Fibroblast of the aortic adventitia (primary cell): ENCODE measurements at regions not wholly inside any gene's neighbourhood (a gene's known extent, or its start where the extent isn't known, plus 50 kb on each side); places are given as distances from the start of the nearest gene placed in this dataset.

Experiments used
- DNase-seq: peaks from one replicate; pipeline ENCODE4 v3.0.0-alpha.2; 2010; ENCODE audit warnings: low read depth
- H3K4me3 ChIP-seq: 2 replicates; pipeline ENCODE4 v1.5.1; 2011; ENCODE audit warnings: low read depth, mild to moderate bottlenecking, control low read depth, low read length, moderate library complexity
- TF ChIP-seq, protein P1 (sequence below): IDR thresholded peaks from 2 replicates; pipeline ENCODE4 v1.5.1; 2011; ENCODE audit warnings: mild to moderate bottlenecking, low read length, control low read depth, inconsistent platforms; ENCODE audit not compliant: insufficient read depth

DNA sequence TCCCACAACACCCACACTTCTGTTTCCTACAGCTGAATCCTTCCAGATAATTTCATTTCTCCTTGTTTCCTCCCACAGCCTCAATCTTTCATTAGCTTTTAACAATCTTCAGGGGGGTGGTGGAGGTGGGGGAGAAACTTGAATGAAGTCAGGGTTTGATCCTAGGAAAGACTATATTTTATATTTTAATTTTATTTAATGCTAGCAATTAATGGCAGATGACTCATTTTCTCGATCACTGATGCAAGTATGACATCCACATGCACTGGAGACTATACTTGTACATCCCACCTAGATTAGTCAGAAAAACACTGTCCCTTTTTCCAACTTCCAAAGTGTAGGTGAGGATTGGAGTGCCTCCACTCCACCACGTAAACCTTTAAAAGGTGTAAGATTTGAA lies 1181.3 kb upstream of the AUTS2 start:
- DNase-seq: no peak
- TF ChIP-seq, protein P1, sequence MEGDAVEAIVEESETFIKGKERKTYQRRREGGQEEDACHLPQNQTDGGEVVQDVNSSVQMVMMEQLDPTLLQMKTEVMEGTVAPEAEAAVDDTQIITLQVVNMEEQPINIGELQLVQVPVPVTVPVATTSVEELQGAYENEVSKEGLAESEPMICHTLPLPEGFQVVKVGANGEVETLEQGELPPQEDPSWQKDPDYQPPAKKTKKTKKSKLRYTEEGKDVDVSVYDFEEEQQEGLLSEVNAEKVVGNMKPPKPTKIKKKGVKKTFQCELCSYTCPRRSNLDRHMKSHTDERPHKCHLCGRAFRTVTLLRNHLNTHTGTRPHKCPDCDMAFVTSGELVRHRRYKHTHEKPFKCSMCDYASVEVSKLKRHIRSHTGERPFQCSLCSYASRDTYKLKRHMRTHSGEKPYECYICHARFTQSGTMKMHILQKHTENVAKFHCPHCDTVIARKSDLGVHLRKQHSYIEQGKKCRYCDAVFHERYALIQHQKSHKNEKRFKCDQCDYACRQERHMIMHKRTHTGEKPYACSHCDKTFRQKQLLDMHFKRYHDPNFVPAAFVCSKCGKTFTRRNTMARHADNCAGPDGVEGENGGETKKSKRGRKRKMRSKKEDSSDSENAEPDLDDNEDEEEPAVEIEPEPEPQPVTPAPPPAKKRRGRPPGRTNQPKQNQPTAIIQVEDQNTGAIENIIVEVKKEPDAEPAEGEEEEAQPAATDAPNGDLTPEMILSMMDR: no peak
- H3K4me3 ChIP-seq: no peak overlapping the region

DNA sequence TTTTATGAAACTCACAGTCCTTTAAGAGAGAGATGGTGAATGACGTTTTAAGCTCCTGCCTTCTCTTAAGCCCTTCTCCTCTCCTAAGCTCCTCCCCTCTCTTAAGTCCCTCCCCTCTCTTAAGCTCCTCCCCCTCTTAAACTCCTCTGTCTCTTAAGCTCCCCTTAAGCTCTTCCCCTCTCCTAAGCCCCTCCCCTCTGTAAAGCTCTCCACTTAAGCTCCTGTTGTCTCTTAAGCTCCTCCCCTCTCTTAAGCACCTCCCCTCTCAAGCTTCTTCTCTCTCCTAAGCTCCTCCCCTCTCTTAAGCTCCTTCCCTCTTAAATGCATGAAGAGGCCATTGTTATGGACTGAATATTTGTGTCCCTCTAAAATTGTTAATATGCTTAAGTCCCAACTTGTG lies 1180.6 kb upstream of the AUTS2 start:
- no peak overlapping the region for H3K4me3 ChIP-seq
- DNase-seq: no peak
- TF ChIP-seq, protein P1: no peak

DNA sequence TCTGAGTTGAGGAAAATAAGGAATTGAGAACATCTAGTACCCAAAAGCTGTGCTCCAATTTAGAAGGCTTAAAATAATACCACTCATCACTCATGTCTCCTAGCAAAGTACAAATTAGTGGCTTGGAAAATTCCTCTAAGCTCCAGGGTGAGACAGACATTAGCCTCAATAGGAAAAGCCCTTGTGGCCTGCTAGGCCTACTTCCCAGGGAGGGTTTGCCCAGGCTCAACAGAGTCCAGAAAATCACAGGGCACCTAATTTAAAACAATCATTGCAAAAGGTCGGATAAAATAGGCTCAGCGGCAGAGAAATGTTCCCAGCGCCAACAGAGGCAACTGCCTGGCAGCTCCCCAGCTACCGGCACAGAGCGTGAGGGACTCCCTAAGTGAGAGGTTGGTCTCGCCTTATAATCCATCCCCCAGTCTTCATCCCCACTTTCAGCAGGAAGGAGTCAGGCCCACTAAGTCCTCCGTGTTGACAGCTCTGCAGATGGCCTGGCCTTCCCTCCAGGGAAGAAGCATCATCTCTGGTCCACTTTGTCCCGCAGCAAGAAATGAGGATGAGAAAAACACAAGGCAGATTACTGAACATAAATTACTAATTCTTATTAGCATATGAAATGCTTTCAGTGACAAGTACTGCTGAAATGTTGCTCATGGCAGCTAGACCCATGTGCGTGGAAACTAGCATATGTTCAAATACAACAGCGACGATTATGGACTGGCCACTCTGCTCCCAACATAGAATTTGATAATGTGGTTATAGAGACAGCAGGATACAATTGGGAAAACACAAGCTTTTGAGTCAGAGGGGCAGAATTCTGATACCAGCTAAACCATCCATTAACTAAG lies 1177.7 kb upstream of the AUTS2 start:
- TF ChIP-seq, protein P1: no peak
- DNase-seq: no peak
- no peak overlapping the region for H3K4me3 ChIP-seq

DNA sequence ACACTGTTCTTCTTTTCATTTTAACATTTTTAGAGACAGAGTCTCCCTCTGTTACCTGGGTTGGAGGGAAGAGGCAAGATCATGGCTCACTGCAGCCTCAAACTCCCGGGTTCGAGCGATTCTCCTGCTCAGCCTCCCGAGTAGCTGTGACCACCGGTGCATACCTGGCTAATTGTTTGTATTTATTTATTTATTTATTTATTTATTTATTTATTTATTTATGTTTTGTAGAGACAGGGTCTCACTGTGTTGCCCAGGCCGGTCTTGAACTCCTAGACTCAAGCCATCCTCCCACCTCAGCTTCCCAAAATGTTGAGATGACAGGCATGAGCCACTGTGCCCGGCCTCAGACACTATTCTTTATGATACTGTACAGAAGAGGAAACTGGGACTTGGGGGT lies 1176.6 kb upstream of the AUTS2 start:
- TF ChIP-seq, protein P1: no peak
- no peak for DNase-seq
- no peak overlapping the region for H3K4me3 ChIP-seq

DNA sequence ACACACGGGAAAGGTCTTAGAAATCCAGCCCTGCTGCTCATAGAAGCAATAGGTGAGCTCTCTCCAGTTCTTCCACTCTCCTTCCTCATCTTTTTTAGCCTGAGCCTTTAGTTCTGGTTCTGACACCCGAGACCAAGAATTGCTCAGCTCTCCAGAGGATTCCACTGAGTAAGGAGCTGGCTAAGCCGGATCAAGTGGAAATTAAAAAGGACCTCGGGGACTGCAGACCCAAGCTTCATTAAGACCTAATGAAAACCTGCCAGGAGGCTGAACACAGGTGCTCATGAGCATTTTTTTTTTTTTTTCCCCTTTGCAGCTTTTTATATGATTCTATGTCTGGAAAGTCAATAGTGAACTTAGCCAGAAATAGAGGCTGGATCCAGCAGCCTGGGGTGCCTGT lies 1176.0 kb upstream of the AUTS2 start:
- TF ChIP-seq, protein P1: no peak
- no peak overlapping the region for H3K4me3 ChIP-seq
- no peak for DNase-seq

DNA sequence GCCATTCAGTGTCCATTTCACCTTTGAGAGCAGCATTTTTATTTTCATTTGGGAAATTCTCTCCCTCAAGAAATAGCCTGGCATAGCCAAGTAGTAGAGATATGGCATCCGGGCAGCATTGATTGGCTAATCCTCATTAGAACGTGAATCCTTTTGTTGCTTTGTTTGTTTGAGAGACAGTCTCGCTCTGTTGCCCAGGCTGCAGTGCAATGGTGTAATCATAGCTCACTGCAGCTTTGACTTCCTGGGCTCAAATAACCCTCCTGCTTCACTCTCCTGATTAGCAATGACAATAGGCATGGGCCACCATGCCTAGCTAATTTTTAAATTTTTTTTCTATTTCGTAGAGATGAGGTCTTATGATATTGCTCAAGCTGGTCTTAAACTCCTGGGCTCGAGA lies 1174.9 kb upstream of the AUTS2 start:
- no peak for DNase-seq
- TF ChIP-seq, protein P1: no peak
- H3K4me3 ChIP-seq: no peak overlapping the region

DNA sequence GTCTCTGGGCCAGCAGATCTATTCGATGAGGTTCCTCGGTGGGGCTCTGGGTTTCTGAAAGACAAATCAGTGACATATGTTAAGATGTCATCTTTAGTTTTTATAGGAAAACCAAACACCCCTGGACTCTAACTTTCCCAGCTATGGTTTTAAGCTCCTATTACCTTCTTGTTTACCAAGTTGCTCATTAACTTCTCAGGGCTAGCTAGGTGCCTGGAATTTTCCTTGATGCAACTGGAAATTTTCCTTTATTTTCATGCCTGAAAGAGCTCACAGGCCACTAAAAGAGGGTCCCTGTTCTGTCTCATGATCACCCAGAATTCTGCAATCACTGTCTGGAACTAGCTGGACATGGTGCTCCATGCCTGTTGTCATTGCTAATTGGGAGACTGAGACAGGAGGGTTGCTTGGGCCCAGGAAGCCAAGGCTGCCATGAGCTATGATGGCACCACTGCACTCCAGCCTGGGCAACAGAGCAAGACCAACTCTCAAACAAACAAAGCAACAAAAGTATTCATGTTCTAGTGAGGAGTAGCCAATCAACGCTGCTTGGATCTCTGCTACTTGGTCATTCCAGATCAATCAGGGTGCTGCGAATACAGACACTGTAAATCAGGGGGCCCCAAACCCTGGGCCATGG lies 1173.5 kb upstream of the AUTS2 start:
- H3K4me3 ChIP-seq: no peak overlapping the region
- TF ChIP-seq, protein P1: no peak
- no peak for DNase-seq
